Fibroblast of upper back skin (primary cell): ENCODE measurements at regions not wholly inside any gene's neighbourhood (a gene's known extent, or its start where the extent isn't known, plus 50 kb on each side); places are given as distances from the start of the nearest gene placed in this dataset.
"Not testable (repeated sequence)": the region's sequence is repeated elsewhere in the genome, so short reads cannot be mapped to it uniquely, and the experiment has no call there.

Source experiments
- DNase-seq: peaks from one replicate; pipeline ENCODE4 v3.0.0-alpha.2; 2013

- DNase-seq, result not testable (repeated sequence)
Observed at GRCh38 chr16:88148682-88149081, 197.4 kb downstream of the BANP start.

GRCh38 chr16:88149158-88149603 lies 197.9 kb downstream of the BANP start:
- DNase-seq, result not testable (repeated sequence)

GRCh38 chr16:88149663-88150062 lies 198.4 kb downstream of the BANP start:
- not testable (repeated sequence) for DNase-seq

- not testable (repeated sequence) for DNase-seq
Observed at GRCh38 chr16:88150456-88151128, 199.4 kb downstream of the BANP start.

GRCh38 chr16:88151129-88151499 lies 199.9 kb downstream of the BANP start:
- DNase-seq, result peak; percentile 24

- DNase-seq, result not testable (repeated sequence)
Observed at GRCh38 chr16:88151859-88152843, 200.9 kb downstream of the BANP start.

GRCh38 chr16:88152879-88153278 lies 201.6 kb downstream of the BANP start:
- DNase-seq, result not testable (repeated sequence)

GRCh38 chr16:88153516-88153915 lies 202.3 kb downstream of the BANP start:
- DNase-seq, result not testable (repeated sequence)

- DNase-seq, result not testable (repeated sequence)
Observed at GRCh38 chr16:88154886-88155285, 203.7 kb downstream of the BANP start.

- DNase-seq, result not testable (repeated sequence)
Observed at GRCh38 chr16:88155681-88156080, 204.4 kb downstream of the BANP start.

- not testable (repeated sequence) for DNase-seq
Observed at GRCh38 chr16:88156640-88157283, 205.5 kb downstream of the BANP start.

GRCh38 chr16:88157686-88158085 lies 206.5 kb downstream of the BANP start:
- not testable (repeated sequence) for DNase-seq

- not testable (repeated sequence) for DNase-seq
Observed at GRCh38 chr16:88158256-88159045, 207.2 kb downstream of the BANP start.

GRCh38 chr16:88159046-88159896 lies 208.0 kb downstream of the BANP start:
- DNase-seq, result not testable (repeated sequence)

- not testable (repeated sequence) for DNase-seq
Observed at GRCh38 chr16:88159897-88160335, 208.7 kb downstream of the BANP start.

GRCh38 chr16:88161191-88161590 lies 210.0 kb downstream of the BANP start:
- DNase-seq, result not testable (repeated sequence)

GRCh38 chr16:88161623-88162275 lies 210.5 kb downstream of the BANP start:
- not testable (repeated sequence) for DNase-seq

GRCh38 chr16:88162778-88163177 lies 211.5 kb downstream of the BANP start:
- not testable (repeated sequence) for DNase-seq

GRCh38 chr16:88164196-88165039 lies 213.2 kb downstream of the BANP start:
- DNase-seq, result not testable (repeated sequence)
